Activated T-cell treated with anti-CD3 and anti-CD28 coated beads, Interleukin-2, amount 50 U/mL, for 1 hour (primary cell): ENCODE measurements at regions not wholly inside any gene's neighbourhood (a gene's known extent, or its start where the extent isn't known, plus 50 kb on each side); places are given as distances from the start of the nearest gene placed in this dataset.

Source experiments
- DNase-seq: peaks from one replicate; pipeline ENCODE4 v3.0.0-alpha.2; 2020

DNA sequence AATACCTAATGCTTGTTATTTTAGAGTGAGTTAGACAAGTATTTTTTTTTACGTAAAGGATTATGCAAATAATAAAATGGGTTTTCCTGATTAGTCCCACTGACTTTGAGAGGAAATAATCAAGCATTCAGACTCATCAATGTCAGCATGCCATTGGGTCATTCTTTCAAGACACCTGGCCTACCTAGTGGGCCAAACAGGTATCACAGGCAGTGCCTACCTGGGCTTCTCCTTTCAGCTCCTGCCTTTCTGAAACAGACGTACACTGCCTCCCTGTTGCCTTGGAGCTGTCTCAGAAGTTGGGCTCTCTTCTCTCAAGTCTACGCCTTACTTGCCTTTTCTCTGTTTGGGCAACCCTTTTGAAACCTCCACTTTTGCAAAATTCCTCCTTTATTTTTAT lies 545.6 kb downstream of the SNAPC1 start:
- no peak for DNase-seq

DNA sequence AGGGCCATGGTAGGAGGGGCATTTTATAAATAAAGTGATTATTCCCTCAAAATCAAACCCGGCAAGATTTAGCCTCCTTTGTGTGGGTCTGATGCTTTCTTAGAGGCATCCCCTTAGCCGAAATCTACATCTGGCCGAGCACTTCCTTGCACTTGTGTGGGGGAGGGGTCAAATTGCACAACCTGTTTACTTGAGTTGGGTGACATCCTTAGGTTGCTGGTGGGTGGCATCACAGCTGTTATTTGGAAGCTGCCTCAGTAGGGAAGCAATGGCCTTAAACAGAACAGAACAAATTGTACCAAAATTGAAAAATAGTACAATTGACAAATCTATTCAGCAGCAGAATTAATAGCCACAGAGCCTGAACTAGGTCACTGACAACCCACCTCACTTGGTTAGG lies 546.1 kb downstream of the SNAPC1 start:
- no peak for DNase-seq

DNA sequence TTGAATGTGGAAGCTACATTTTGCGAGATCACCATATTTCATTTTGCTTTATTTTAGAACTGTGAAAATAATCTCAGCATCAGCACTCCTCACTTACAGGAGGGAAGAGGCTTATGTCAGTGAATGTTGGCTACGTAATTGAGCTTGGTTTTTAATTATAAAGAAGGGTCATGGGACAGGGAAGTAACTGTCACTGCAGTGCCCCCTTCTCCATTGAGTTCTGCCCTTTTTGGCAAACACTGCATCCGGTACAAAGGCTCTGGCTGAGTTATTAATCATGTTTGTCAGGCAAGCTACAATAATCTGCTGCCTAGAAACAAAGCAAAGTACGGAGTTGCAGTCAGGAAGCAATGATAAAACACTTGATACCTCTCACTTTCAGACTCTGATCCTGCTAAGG lies 546.7 kb downstream of the SNAPC1 start:
- DNase-seq = no peak

DNA sequence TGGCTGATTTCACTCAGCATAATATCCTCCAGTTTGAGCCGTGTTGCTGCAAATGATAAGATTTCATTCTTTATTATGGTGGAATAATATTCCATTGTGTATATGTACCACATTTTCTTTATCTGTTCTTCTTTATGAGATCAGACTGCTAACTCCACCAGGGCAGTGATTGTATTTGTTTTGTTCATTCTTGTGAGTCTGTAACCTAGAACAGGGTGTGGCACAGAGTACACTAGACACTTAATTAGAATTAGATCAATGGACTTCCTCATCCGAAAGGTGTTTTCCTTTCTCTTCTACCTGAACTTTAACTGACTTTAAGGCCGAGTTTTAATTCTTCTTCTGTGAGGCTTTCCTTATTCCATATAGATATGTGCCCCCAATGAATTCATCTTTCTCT lies 551.0 kb downstream of the SNAPC1 start:
- no peak for DNase-seq

DNA sequence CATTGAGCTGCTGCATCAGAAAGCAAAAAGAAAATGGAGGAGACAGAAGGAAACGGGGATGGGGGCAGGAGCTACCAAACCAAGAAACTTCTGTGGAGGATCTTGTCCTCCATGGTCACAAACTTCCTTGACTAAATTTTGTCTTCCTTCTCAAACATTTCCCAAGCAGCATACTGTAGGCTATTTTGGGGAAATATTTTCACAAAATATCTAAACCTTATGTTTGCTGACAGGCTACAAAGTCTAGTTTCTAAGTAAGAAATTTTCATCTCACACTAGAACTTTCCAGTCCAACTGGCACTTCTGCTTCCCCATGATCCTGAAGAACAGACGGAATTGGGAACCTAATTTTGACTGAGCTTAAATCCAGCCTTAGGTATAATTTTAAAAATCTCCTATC lies 552.0 kb downstream of the SNAPC1 start:
- no peak for DNase-seq

DNA sequence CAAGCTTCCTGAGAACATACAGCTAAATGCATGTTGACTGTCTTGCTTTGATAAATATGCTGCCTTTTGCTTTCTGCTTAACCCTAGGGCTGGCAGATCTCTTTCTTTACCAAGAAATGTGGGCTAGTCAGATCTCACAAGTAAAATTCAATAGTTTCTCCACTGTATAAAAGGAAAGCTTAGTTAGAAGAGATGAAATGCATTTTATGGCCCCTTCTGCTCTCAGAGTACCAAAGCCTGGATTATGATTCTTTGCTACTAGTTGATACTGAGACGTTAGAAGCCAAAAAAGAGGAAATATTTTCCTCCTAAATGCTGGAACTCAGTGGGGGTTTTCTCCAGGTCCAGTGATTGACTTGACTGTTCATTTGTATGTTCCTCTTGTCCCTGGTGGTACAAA lies 552.7 kb downstream of the SNAPC1 start:
- DNase-seq = no peak

DNA sequence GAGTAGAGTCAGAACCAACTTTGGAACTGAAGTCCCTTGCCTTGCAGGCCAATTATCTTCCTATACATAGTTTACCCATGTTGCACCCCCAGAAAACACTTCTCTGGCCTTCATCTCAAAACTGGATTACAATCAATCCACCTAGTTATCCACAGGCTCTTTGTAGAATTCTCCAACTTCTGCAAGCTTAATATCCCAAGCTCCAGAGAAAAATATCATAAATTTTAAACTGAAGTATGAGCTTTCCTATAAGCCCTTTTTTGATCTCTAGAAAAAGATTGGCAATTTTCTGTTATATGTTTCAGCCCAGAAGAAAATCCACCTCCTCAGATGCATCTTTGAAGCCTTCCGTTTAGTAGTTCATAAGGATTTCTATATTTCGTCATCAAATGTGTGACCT lies 553.4 kb downstream of the SNAPC1 start:
- DNase-seq = no peak

DNA sequence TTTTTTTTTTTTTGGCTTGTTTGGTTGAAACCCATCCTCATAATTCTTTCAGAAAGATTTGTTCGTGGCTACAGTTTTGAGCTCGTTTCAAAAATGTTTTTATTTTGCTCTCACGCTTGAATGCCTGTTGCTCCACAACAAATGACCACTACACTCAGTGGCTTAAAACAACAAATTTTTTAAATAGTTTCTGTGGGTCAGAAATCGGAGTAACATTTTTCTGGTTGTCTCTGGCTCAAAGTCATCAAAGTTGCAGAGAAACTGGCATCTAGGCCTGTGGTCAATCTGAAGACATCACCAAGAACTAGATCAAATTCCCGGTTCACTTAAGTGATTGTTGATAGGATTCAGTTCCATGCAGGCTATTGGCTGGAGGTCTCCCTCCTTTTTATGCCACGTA lies 560.0 kb downstream of the SNAPC1 start:
- no peak for DNase-seq

DNA sequence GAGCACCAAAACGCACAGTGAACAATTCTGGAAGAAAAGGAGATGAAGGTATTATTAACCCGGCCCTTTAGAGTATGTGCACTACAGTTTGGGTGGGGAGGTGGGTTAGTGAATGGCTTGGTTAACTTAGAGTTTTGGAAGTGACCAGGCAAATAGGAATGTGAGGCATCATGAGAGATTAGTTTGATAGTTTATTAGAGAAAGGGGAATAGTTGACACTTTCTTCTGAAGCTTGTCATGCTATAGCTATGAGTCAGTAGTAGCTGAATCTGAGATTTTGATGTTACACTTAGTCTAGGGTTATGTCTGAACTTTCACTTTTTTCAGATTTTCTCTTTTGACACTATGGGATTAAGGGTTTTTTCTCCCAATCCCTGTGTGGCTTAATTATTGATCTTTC lies 567.2 kb downstream of the SNAPC1 start:
- no peak for DNase-seq

DNA sequence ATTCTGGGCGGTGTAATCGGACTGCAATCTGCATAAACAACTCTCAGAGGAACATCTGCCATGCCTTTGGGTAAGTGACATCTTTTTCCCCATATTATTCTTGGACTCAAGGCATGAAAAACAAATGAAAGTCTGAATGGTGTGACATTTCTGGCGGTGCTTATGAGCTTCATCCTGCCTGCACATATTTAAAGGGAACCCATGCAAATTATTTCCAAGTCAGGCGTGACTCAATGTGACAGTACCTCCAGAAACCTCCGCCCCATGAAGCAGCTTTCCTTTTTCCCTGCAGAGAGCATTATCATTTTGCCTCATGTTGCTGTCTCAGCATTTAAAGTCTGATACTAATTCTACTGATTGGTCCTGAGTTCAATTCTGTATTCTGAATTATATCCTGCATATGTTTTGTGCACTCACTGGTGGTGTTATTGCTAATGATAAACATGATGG lies 585.4 kb downstream of the SNAPC1 start:
- no peak for DNase-seq

DNA sequence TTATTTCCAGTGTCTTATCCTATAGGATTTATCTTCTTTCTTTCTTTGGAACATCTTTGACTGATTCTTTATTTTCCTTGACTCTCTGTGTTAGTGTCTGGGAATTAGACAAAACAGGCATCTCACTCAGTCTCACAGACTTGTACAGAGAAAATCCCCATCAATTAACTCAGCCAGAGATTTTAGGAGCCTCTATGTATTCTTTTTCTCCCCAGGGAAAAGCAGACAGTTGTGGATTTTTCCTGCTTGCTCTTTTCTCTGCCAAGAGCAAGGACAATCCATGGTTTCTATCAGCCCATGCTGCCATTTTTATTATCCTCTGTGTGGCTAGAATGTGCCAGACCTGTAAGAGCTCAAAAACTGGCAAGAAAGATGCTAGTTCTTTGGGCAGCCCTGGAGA lies 595.1 kb downstream of the SNAPC1 start:
- no peak for DNase-seq

DNA sequence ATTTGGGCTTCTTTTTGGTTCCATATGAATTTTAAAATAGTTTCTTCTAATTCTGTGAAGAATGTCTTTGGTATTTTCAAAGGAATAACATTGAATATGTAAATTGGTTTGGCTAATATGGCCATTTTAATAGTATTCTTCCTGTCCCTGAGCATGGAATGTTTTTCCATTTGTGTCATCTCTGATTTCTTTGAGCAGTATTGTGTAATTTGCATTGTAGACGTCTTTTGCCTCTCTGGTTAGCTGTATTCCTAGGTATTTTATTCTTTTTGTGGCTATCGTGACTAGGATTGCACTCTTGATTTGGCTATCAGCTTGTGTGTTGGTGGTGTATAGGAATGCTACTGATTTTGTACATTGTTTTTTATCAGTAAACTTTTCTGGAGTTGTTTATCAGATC lies 601.9 kb downstream of the SNAPC1 start:
- no peak for DNase-seq

DNA sequence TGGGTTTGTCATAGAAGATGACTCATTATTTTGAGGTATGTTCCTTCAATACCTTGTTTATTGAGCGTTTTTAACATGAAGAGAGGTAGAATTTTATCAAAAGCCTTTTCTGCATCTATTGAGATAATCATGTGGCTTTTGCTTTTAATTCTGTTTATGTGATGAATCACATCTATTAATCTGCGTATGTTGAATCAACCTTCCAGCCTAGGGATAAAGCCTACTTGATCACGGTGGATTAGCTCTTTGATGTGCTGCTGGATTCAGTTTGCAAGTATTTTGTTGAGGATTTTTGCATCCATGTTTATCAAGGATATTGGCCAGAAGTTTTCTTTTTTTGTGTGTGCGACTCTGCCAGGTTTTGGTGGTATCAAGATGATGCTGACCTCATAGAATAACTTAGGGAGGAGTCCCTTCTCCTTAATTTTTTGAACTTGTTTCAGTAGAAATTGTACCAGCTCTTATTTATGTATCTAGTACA lies 602.6 kb downstream of the SNAPC1 start:
- DNase-seq = no peak

DNA sequence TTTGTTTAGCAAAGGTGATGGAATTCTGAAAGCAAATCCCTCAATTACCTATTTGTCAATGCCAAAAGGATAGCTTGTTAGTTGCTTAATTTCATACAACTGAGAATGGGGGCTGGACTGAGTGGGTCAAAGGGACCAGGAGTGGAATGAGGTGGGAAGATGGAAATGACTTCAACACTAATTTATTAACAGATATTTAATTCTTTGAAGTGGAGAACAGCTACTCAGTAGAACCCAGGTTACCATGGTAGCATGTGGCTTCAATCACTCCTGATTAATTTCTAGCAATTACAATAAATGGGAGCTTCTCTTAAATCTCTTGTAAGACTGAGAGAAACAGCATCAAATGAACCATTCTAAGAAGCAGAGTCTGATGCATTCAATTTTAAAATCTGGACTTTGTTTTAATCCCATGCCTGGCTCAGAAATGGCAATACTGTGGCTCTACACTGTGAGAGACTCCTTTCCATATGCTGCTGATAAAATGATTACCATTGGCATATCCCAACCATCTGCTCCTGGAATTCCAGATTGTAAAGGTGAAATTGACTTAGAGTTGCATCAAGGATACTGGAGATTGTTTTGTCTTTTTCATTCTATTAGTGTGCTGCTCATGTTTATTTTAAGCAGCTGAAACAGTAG lies 607.8 kb downstream of the SNAPC1 start:
- DNase-seq = no peak

DNA sequence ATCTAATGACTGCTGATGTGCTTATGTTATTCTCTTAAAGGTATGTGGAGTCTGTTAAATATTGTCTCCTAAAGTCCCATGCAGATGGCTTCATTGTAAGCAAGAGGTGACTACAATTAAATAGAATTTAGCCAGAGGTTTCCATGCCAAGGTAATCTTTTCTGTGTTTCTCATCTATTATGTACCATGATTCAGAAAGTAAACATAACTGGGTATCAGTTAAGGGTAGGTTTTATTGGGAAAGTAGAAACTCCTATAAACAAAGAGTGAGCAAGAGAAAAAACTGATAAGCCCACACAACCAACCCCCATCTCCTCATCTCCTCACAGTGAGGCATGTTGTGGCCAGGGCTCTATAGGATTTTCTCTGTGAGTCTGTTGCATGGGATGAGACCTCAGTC lies 611.7 kb downstream of the SNAPC1 start:
- no peak for DNase-seq

DNA sequence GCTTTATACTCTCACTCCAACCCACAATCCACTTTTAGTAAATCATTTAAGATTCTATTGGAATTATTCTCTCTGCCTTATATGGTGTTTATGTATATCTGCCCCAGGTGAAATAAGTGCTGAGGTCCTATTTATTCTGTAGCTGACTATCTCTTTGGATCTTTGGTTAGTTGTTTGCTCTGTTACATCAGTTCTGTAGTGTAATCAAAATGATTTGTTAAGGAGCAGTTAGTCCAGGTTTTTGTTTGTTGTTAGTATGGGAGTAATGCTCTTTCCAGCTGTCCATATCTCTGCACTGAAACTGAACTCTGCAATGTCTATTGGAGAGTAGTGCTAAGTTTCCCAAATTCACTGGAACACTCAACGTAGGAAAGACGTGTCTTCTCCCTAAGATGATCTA lies 615.8 kb downstream of the SNAPC1 start:
- DNase-seq = no peak

DNA sequence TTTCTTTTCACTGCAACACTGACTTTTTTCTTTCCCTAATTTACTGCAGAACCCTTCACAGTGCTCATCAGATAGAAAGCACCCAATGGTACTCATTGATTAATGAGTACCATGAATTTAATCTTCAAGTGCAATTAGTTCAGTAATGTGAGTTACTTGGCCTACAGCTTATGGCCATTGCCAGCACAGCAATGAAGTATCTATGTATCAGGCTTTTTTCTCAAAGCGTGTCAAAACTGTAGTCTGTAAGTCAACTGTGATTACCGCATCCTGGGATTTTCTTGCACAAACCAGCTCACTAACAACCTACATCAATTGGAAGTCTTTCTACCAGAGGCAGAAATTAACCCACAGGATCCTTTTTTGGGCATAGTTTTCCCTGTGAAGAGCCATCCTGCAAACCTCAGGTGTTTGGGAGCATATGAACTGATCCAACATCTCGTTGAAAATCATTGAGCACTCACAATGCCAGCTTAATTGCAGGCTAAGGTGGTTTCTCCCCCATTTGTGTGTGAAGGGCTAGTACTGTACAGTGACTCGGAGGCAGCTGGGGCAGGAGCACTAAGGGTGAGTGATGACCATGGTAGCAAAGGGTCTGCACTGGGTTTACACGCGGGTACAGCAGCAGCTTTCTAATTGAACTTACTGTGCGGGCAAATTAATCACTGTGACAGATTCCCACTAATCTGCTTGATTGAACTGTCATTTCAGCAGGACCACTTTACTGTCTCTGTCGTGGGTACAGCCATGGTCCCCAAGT lies 619.3 kb downstream of the SNAPC1 start:
- no peak for DNase-seq

DNA sequence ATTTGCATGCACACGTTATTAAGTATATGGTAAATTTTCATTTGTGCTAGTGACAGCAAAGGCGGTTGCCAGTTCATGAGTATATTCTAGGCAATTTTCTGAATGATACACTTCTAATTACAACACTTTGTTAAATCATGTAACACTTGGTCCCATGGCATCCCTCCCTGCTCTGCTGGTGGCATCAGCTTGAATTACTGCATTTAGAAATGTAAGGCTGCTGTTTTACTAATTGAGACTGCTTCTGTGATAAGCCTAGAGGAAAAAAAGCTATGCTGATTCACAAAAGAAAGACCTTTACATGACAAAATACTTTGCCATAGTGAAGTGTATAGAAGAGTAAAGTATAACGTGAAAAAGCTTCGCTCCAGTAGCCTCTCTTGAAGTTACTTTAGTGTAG lies 636.1 kb downstream of the KCNH5 start:
- no peak for DNase-seq

DNA sequence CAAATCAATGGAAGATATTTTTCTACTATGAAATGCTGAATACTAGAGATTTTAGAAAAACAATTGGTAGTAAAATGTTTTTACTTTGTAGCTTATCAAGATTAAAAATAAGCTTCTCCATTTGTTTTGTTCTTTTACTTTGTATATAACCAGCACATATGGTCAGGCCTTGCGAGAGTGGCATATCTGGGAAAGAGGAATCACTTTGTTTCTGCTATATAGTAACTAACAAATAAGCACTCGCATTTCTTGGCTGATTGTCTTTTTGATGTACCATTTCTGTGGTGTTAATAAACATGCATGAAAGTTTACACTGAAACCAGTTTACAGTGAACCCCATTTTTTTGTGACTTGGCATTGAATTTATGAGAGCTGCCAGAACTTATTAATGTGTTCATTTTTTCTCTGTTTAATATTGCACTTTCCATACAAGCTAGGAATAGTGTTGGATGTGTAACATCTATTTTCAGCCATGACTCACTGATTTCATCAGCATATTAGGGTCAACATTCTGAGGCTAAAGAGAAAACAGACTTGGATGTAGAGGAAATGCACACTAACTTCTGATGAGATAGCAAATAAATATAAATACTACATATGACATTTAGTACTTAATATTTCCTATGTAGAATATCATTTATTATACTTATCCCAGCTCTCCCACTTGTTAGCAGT lies 635.5 kb downstream of the KCNH5 start:
- no peak for DNase-seq

DNA sequence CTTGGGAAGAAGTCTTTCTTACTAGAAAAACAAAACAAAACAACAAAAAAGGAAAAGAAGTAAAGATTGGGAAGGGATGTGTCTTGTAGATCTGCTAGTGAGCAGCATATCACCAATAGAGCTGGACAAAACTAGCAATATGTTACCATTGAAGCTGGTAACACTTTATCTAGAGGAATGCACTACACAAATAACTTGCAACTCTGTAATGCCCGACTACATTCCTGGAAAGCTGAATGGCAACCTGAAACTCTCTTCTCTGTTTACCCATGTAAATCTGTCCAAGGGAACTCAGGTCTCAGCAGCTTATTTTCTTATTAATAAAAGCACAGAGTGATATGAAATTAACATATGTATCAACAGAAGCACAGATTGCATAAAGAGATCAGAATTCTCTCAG lies 624.4 kb downstream of the KCNH5 start:
- no peak for DNase-seq

DNA sequence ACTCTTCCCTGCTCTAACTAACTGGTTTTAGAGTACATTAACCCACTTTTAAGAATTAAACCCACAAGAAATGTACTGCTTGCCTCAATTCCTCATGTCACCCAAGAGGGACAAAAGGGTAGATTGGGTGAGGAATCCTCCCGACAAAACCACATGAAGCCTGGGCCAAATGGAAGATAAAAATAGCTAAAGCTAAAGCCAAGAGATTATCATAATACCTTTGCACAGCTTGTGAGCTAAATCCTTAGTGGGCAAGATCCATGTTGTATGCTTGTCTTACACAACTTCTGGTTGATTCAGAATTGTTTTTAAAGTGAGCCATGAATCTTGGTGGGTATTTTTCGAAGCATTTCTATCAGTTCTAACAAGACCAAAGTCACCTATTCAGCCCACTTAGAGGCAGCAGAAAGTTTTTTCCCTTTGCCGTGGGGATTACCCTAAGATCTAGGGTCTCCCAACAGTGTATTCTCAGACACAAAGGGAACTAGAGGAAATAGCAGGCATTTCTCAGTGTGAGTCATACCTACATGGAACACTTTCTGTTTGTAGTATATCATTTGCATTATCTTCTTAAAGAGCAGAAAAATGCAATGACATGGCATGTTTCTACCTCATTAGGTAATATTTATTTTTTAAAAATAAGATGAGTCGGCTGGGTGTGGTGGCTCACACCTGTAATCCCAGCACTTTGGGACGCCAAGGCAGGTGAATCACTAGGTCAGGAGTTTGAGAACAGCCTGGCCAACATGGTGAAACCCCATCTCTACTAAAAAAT lies 616.6 kb downstream of the KCNH5 start:
- no peak for DNase-seq

DNA sequence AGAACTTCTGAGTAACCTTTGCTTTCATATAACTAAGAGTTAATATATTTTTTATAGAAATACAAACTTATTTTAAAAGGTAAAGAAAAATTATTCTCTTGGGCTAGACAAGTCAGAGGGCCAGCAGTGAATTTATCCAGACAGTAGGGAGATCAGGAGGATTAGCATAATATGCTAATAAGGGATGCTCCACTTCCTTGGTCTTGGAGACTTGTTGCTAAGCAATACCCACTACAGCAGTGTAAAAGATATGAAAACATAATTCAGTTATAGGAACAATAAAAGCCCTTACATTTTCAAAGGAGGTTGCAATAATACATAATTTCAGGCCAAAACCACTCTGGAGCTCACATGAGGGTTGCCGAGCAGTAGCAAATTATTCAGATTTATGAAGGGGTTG lies 615.6 kb downstream of the KCNH5 start:
- DNase-seq = no peak

DNA sequence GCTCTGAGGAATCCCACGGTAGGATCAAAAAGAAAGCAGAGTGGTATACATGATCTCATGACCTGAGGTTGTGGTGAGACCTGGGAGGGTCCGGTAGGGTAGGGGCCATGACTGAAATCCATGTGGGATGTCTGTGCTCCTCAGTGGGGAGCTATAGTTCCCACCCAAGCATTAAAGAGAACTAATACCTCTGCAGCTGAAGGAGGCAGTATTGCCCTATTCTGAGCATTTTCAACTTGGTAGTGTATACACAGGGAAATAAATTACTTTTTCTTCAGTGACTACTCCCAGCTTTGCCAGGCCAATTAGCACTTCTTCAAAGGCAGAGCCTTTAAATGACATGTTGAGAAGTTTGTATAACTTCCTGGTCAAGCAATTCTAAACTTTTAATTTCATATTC lies 613.8 kb downstream of the KCNH5 start:
- DNase-seq = no peak
